Upper lobe of right lung (tissue), 1 donor: ENCODE measurements at regions not wholly inside any gene's neighbourhood (a gene's known extent, or its start where the extent isn't known, plus 50 kb on each side); places are given as distances from the start of the nearest gene placed in this dataset.
"Not testable (repeated sequence)": the region's sequence is repeated elsewhere in the genome, so short reads cannot be mapped to it uniquely, and the experiment has no call there.

ENCODE experiments used
- ATAC-seq: fragments of 200-7000 bp; cut with Tn5 transposase; one replicate; pipeline ENCODE4 v1.9.1; 2020; ENCODE audit warnings: mild to moderate bottlenecking, moderate library complexity
- DNase-seq: peaks from one replicate; pipeline ENCODE4 v3.0.0-alpha.2; 2020
- H3K27ac ChIP-seq: fragments of 200-600 bp; one replicate; pipeline ENCODE4 v1.8.0; 2022
- H3K27me3 ChIP-seq: fragments of 200-600 bp; one replicate; pipeline ENCODE4 v1.8.0; 2022; ENCODE audit warnings: mild to moderate bottlenecking
- H3K36me3 ChIP-seq: fragments of 200-600 bp; one replicate; pipeline ENCODE4 v1.8.0; 2022
- H3K4me1 ChIP-seq: fragments of 200-600 bp; one replicate; pipeline ENCODE4 v1.8.0; 2022
- H3K4me3 ChIP-seq: fragments of 200-600 bp; one replicate; pipeline ENCODE4 v1.8.0; 2022; ENCODE audit warnings: mild to moderate bottlenecking
- H3K9me3 ChIP-seq: fragments of 200-600 bp; one replicate; pipeline ENCODE4 v1.8.0; 2022
- intact Hi-C: fragments of 100-400 bp; cut with DNase I; formaldehyde crosslinking; loops from one replicate; pipeline ENCODE4 v1.11.0; 2022
- TF ChIP-seq, protein P1 (sequence below): fragments of 200-600 bp; IDR thresholded peaks from one replicate; pipeline ENCODE4 v1.8.0; 2022; ENCODE audit warnings: antibody characterized with exemption
- donor health status: DM: no; HTN: yes; CAD: no; lungs with severe emphysema.

DNA sequence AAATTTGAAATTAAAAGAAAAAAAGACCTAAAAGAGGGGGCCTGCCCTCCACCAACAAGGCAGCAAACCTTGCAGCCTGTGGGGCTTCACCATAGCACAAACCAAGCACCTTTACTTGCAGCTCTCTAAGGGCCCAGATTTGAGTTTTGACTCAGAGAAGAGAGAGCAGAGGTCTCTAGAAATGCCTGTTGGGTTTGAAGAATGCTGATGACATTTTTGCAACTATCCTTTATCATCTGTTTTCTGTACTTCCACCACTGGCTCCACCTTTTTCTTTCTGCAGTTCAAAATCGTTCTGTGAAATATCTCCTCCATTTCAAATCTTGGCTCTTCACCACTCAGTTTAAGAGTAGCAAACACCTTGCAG is 83.8 kb upstream of the HMGA2 start:
- no peaks in the 10 kb centered on the region for H3K4me1 ChIP-seq
- intact Hi-C loops = no loop called here
- no peak overlapping the region for H3K27ac ChIP-seq
- H3K9me3 ChIP-seq = no peaks in the 10 kb centered on the region
- DNase-seq (no peak), ATAC-seq (no peak)
- TF ChIP-seq, protein P1, sequence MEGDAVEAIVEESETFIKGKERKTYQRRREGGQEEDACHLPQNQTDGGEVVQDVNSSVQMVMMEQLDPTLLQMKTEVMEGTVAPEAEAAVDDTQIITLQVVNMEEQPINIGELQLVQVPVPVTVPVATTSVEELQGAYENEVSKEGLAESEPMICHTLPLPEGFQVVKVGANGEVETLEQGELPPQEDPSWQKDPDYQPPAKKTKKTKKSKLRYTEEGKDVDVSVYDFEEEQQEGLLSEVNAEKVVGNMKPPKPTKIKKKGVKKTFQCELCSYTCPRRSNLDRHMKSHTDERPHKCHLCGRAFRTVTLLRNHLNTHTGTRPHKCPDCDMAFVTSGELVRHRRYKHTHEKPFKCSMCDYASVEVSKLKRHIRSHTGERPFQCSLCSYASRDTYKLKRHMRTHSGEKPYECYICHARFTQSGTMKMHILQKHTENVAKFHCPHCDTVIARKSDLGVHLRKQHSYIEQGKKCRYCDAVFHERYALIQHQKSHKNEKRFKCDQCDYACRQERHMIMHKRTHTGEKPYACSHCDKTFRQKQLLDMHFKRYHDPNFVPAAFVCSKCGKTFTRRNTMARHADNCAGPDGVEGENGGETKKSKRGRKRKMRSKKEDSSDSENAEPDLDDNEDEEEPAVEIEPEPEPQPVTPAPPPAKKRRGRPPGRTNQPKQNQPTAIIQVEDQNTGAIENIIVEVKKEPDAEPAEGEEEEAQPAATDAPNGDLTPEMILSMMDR = no peak
- H3K4me3 ChIP-seq = no peak overlapping the region
- no peaks in the 10 kb centered on the region for H3K36me3 ChIP-seq
- H3K27me3 ChIP-seq = peaks cover 49% of the 10 kb centered on the region

DNA sequence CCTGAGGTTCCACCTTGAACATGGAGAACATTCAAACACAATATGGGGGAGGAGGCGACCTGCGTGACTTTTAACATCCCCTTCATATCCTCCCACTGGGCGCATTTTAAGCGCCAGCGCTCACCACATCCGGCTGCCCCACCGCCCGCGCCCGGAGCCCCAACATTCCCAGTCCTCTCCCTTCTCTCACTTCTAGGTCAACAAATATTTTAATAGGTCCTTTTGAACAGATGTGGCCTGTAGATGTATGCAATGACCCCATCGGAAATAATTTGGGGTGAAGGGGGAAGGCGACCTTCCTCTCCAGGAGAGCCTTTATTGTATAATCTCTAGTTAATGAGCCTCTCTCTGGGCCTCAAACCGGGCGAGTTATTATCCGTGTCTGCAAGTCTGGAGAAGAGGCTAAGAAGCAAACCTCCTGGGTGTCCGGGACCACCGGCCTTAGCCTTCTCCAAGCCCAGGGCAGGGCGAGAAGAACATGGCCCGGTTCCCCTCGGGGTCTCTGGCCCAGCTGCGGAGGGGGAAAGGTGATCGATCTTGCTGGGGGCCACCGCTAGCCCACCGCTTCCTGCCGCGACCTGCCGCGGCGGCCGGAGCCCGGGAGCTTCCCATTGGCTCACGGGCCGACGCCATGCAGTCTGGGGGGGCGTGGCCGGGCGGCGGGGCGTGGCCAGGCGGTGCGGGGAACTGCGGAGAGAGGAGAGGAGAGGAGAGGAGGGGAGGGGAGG is 83.2 kb upstream of the HMGA2 start:
- peak overlapping the region; percentile 50 for H3K4me3 ChIP-seq
- no peaks in the 10 kb centered on the region for H3K36me3 ChIP-seq
- ATAC-seq = peak; percentile 89
- intact Hi-C loops = no loop called here
- TF ChIP-seq, protein P1 = no peak
- peaks cover 49% of the 10 kb centered on the region for H3K27me3 ChIP-seq
- DNase-seq = peak; percentile 82
- H3K9me3 ChIP-seq = no peaks in the 10 kb centered on the region
- no peak overlapping the region for H3K27ac ChIP-seq
- H3K4me1 ChIP-seq = no peaks in the 10 kb centered on the region

DNA sequence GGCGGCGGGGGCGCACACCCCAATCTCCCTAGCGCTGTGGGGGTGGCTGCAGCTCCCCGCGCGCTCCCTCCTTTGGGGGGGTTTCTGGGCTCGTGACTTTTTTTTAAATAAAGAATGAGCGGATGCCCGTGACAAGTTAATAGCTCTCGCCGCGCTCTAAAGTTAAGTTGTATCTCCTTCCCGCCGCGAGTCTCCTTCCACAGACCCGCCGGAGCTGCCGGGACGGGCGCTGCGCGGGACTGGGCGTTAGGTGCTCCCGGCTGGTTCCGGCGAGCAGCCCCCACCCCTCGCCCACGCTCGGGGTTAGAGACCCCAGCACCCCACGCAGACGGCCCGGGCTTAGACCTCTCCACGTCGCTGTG is 82.6 kb upstream of the HMGA2 start:
- peak overlapping the region; percentile 50 for H3K4me3 ChIP-seq
- ATAC-seq = peak; percentile 54

DNA sequence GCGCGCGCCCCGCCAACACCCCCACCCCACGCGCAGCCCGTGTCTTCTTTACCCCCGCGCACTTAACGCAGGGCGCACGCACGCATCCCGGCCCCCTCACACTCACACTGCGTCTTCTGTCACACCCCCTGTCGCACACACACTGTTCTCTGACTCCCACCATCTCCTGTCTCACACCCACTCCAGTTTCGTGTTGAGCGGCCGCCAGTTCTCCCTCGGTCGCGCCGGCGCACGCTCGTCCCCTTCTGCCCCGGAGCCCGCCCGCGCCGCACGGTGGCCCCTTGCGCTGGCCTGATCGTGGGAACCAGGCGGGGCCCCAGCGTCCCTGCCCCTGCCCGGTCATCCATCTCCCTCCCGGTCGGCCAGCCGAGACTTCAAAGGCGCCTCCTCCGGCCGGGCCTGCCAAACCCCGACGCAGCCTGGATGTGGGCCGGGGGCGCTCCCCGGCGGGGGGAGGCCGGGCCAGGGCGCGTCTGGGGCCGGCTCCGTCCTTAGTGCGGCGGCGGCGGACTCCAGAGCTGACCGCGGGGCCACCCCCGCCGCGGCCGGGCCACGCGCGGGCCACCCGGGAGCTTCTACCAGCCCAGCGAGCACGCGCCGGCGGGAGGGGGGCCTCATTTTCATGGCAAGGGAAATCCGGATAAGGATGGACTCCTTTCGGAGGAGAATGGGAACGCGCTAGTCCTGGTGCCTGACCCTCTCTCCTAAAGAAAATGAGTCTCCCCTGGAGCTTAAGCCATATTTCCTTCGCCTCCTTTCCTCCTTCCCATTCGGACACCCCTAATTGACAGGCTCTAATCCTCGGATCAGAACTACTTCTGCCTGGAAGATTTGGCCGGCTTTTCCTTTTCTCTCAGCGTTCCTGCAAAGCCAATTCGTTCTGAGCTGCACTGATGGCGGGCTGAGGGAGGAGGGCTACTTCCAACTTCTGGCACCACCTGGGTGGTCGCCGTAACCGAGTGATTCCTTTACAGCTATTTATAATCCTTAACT is 82.0 kb upstream of the HMGA2 start:
- intact Hi-C loops = no loop called here
- ATAC-seq = peak; percentile 51
- Histone ChIP-seq H3K36me3 (no peaks in the 10 kb centered on the region), H3K4me3 (peak overlapping the region; percentile 50), H3K9me3 (no peaks in the 10 kb centered on the region), H3K4me1 (no peaks in the 10 kb centered on the region), H3K27me3 (peaks cover 44% of the 10 kb centered on the region), H3K27ac (no peak overlapping the region)
- no peak for DNase-seq
- TF ChIP-seq, protein P1 = no peak

More for the DNA sequence above, 82.6 kb upstream of the HMGA2 start:
- TF ChIP-seq, protein P1 = no peak
- no peak overlapping the region for H3K27ac ChIP-seq
- H3K9me3 ChIP-seq = no peaks in the 10 kb centered on the region
- peaks cover 48% of the 10 kb centered on the region for H3K27me3 ChIP-seq
- H3K36me3 ChIP-seq = no peaks in the 10 kb centered on the region
- intact Hi-C loops = no loop called here
- no peaks in the 10 kb centered on the region for H3K4me1 ChIP-seq
- DNase-seq = no peak

DNA sequence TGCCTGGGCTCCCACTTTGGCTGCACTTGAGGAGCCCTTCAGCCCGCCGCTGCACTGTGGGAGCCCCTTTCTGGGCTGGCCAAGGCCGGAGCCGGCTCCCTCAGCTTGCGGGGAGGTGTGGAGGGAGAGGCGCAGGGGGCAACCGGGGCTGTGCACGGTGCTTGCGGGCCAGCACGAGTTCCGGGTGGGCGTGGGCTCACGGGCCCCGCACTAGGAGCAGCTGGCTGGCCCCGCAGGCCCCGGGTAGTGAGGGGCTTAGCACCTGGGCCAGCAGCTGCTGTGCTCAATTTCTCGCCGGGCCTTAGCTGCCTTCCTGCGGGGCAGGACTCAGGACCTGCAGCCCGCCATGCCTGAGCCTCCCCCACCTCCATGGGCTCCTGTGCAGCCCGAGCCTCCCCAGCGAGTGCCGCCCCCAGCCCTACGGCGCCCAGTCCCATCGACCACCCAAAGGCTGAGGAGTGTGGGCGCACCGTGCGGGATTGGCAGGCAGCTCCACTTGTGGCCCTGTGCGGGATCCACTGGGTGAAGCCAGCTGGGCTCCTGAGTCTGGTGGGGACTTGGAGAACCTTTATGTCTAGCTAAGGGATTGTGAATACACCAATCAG is 79.9 kb upstream of the HMGA2 start:
- H3K9me3 ChIP-seq, H3K4me1 ChIP-seq, H3K4me3 ChIP-seq, DNase-seq, ATAC-seq, intact Hi-C loops, H3K27ac ChIP-seq, H3K36me3 ChIP-seq: not testable (repeated sequence)
- peaks cover 44% of the 10 kb centered on the region for H3K27me3 ChIP-seq

DNA sequence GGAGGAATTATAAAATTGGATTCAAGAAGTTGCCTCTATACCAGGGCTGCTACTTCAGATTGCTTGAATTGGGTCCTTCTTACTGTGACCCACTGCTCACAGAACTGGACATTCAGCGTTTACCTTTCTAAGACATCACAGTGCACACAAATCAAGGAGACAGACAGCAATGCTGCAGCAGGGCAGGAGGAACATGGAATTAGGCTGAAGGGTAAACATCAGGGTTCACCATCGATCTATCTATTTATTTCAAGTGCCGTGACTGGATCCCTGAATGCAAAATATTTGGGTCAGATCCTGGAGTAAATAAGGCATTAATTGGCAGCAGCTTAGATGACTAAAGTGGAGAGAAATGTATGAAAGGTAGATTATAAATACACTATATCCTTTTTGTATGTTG is 76.9 kb upstream of the HMGA2 start:
- no peak overlapping the region for H3K27ac ChIP-seq
- TF ChIP-seq, protein P1 = no peak
- intact Hi-C loops = no loop called here

More for the DNA sequence above, 76.9 kb upstream of the HMGA2 start:
- no peak for DNase-seq
- H3K9me3 ChIP-seq = no peaks in the 10 kb centered on the region
- ATAC-seq = no peak
- no peaks in the 10 kb centered on the region for H3K36me3 ChIP-seq
- H3K4me3 ChIP-seq = no peak overlapping the region
- H3K27me3 ChIP-seq = peaks cover 25% of the 10 kb centered on the region
- no peaks in the 10 kb centered on the region for H3K4me1 ChIP-seq
